CD14-positive monocyte (primary cell): ENCODE measurements at regions not wholly inside any gene's neighbourhood (a gene's known extent, or its start where the extent isn't known, plus 50 kb on each side); places are given as distances from the start of the nearest gene placed in this dataset.

Experiments
- DNase-seq, 3 donors: peaks; one replicate each; pipeline ENCODE4 v3.0.0-alpha.2; 2011 to 2022
- H2AFZ ChIP-seq: 2 replicates; pipeline ENCODE4 v1.6.0; 2012; ENCODE audit warnings: mild to moderate bottlenecking, low read depth, low read length, inconsistent platforms; ENCODE audit not compliant: insufficient read depth, poor library complexity, severe bottlenecking
- H3K27ac ChIP-seq, 2 donors: 1 replicate in 1 of 2; 2 replicates in 1 of 2; pipeline ENCODE4 v1.5.1; 2012 to 2013; ENCODE audit warnings: low read length in 2 of 2, control low read depth in 1 of 2, inconsistent platforms in 1 of 2, low read depth in 1 of 2, mild to moderate bottlenecking in 1 of 2
- H3K27me3 ChIP-seq, 2 donors: one replicate each; pipeline versions ENCODE4 v1.6.0 to v1.6.1; 2011 to 2013; ENCODE audit warnings: low read length in 2 of 2; ENCODE audit not compliant: control insufficient read depth in 2 of 2, insufficient read depth in 2 of 2
- H3K36me3 ChIP-seq, 2 donors: replicated peaks in 1 of 2; 1 replicate in 1 of 2; 2 replicates in 1 of 2; pipeline versions ENCODE4 v1.5.1 to v1.6.1; 2012 to 2013; ENCODE audit warnings: low read length in 2 of 2, control low read depth in 1 of 2, inconsistent platforms in 1 of 2, mild to moderate bottlenecking in 1 of 2; ENCODE audit not compliant: insufficient read depth in 2 of 2, control insufficient read depth in 1 of 2
- H3K4me1 ChIP-seq, 2 donors: 1 replicate in 1 of 2; 2 replicates in 1 of 2; pipeline versions ENCODE4 v1.5.1 to v1.6.1; 2012 to 2013; ENCODE audit warnings: low read length in 2 of 2, control low read depth in 1 of 2, inconsistent platforms in 1 of 2, mild to moderate bottlenecking in 1 of 2, moderate library complexity in 1 of 2; ENCODE audit not compliant: insufficient read depth in 2 of 2, control insufficient read depth in 1 of 2
- H3K4me2 ChIP-seq: replicated peaks from 2 replicates; pipeline ENCODE3; 2012; ENCODE audit warnings: low read length, moderate library complexity, mild to moderate bottlenecking; ENCODE audit not compliant: poor library complexity, severe bottlenecking; ENCODE audit errors: extremely low read depth
- H3K4me3 ChIP-seq, 3 experiments: fragments of 200-600 bp in 1 of 3; sonication (generic) in 1 of 3; replicated peaks in 1 of 3; 1 replicate in 2 of 3; 2 replicates in 1 of 3; pipeline ENCODE4 v1.5.1; 2011 to 2013; ENCODE audit warnings: low read length in 3 of 3, mild to moderate bottlenecking in 3 of 3, control low read depth in 2 of 3, low read depth in 2 of 3, inconsistent platforms in 1 of 3, moderate library complexity in 1 of 3
- H3K79me2 ChIP-seq: 2 replicates; pipeline ENCODE4 v1.6.0; 2012; ENCODE audit warnings: mild to moderate bottlenecking, control low read depth, inconsistent platforms, low read length, moderate library complexity; ENCODE audit not compliant: insufficient read depth
- H3K9ac ChIP-seq: 2 replicates; pipeline ENCODE4 v1.6.0; 2017; ENCODE audit warnings: low read length, mild to moderate bottlenecking; ENCODE audit not compliant: insufficient read depth, poor library complexity, severe bottlenecking
- H3K9me3 ChIP-seq, 2 donors: replicated peaks in 1 of 2; 1 replicate in 1 of 2; 2 replicates in 1 of 2; pipeline versions ENCODE4 v1.5.1 to v1.6.1; 2012 to 2013; ENCODE audit warnings: low read length in 2 of 2, control low read depth in 1 of 2; ENCODE audit not compliant: control insufficient read depth in 1 of 2, insufficient read depth in 1 of 2
- H4K20me1 ChIP-seq: 2 replicates; pipeline ENCODE4 v1.6.0; 2012; ENCODE audit warnings: mild to moderate bottlenecking, low read length, control low read depth, moderate library complexity; ENCODE audit not compliant: insufficient read depth
- H3K27ac Mint-ChIP-seq, 7 donors: one replicate each; pipeline ENCODE4 v1.8.0; 2020; ENCODE audit warnings: mild to moderate bottlenecking in 7 of 7, mixed read lengths in 7 of 7, moderate library complexity in 6 of 7, inconsistent platforms in 2 of 7
- H3K27me3 Mint-ChIP-seq, 3 donors: one replicate each; pipeline ENCODE4 v1.8.0; 2021 to 2022; ENCODE audit warnings: low read depth in 3 of 3, mild to moderate bottlenecking in 3 of 3, mixed read lengths in 3 of 3, moderate library complexity in 3 of 3, inconsistent platforms in 1 of 3
- H3K36me3 Mint-ChIP-seq, 2 donors: one replicate each; pipeline ENCODE4 v1.8.0; 2020; ENCODE audit warnings: mixed read lengths in 2 of 2, inconsistent platforms in 1 of 2, mild to moderate bottlenecking in 1 of 2
- H3K4me1 Mint-ChIP-seq: one replicate; pipeline ENCODE4 v1.8.0; 2020; ENCODE audit warnings: mild to moderate bottlenecking, mixed read lengths
- H3K4me3 Mint-ChIP-seq, 2 donors: one replicate each; pipeline ENCODE4 v1.8.0; 2020; ENCODE audit warnings: mild to moderate bottlenecking in 2 of 2, mixed read lengths in 2 of 2, moderate library complexity in 1 of 2
- H3K9me3 Mint-ChIP-seq, 7 donors: one replicate each; pipeline ENCODE4 v1.8.0; 2020 to 2022; ENCODE audit warnings: mixed read lengths in 7 of 7, mild to moderate bottlenecking in 6 of 7, moderate library complexity in 6 of 7, inconsistent platforms in 2 of 7
- CTCF ChIP-seq: fragments of 200-600 bp; IDR thresholded peaks from one replicate; pipeline ENCODE4 v1.8.0; 2022; ENCODE audit warnings: antibody characterized with exemption, mild to moderate bottlenecking
- WGBS: methylation state at CpG from one replicate; pipeline ENCODE4 v1.1.5; 2013; ENCODE audit warnings: missing lambda C conversion rate; ENCODE audit not compliant: insufficient coverage; 5-methylcytosine and 5-hydroxymethylcytosine counted together
- intact Hi-C, 2 donors: fragments of 100-400 bp; cut with micrococcal nuclease; formaldehyde crosslinking; loops; one replicate each; pipeline versions ENCODE4 v1.15.0 to v1.15.1; 2023

GRCh38 chr18:44065206-44065605 lies 615.5 kb upstream of the SETBP1 start:
- Histone ChIP-seq H3K79me2 (no peaks in the 10 kb centered on the region), H3K9ac (no peak overlapping the region), H3K4me1 (no peaks in the 10 kb centered on the region), H3K4me2 (no peak overlapping the region), H3K4me3 (no peak overlapping the region), H3K36me3 (no peaks in the 10 kb centered on the region), H3K27me3 (no peaks in the 10 kb centered on the region), H4K20me1 (no peaks in the 10 kb centered on the region), H2AFZ (no peak overlapping the region), H3K27ac (no peak overlapping the region), H3K9me3 (peaks cover 7 to 10% of the 10 kb centered on the region in 2 donors)
- no peak for DNase-seq
- Mint-ChIP-seq H3K27me3 (peaks cover 0 to 2% (median 1%) of the 10 kb centered on the region in 3 donors), H3K27ac (no peak overlapping the region), H3K9me3 (peaks cover 0 to 12% (median 2%) of the 10 kb centered on the region in 7 donors), H3K4me1 (no peaks in the 10 kb centered on the region), H3K4me3 (no peak overlapping the region), H3K36me3 (no peaks in the 10 kb centered on the region)
- TF ChIP-seq CTCF = no peak
- no CpG with 5 or more reads among the region's 3 CpGs for WGBS
- intact Hi-C loops = no loop called here

- H3K27ac Mint-ChIP-seq = no peak overlapping the region
- Histone ChIP-seq H3K4me1 (no peaks in the 10 kb centered on the region), H3K4me2 (no peak overlapping the region), H4K20me1 (no peaks in the 10 kb centered on the region), H3K4me3 (no peak overlapping the region), H3K36me3 (no peaks in the 10 kb centered on the region), H3K27ac (no peak overlapping the region), H3K79me2 (no peaks in the 10 kb centered on the region), H2AFZ (no peak overlapping the region), H3K9me3 (no peaks in the 10 kb centered on the region), H3K9ac (no peak overlapping the region), H3K27me3 (no peaks in the 10 kb centered on the region)
- no peaks in the 10 kb centered on the region for H3K4me1 Mint-ChIP-seq
- TF ChIP-seq CTCF = no peak
- peaks cover 0 to 4% (median 0%) of the 10 kb centered on the region in 7 donors for H3K9me3 Mint-ChIP-seq
- no CpG with 5 or more reads among the region's 1 CpG for WGBS
- H3K27me3 Mint-ChIP-seq = peaks cover 0 to 2% (median 1%) of the 10 kb centered on the region in 3 donors
- no peak for DNase-seq
- no peak overlapping the region for H3K4me3 Mint-ChIP-seq
- H3K36me3 Mint-ChIP-seq = no peaks in the 10 kb centered on the region
- intact Hi-C loops = no loop called here
These were observed 614.1 kb upstream of the SETBP1 start for GRCh38 chr18:44066541-44066940.
